ENCODE measurements at regions not wholly inside any gene's neighbourhood (a gene's known extent, or its start where the extent isn't known, plus 50 kb on each side); places are given as distances from the start of the nearest gene placed in this dataset.

DNA sequence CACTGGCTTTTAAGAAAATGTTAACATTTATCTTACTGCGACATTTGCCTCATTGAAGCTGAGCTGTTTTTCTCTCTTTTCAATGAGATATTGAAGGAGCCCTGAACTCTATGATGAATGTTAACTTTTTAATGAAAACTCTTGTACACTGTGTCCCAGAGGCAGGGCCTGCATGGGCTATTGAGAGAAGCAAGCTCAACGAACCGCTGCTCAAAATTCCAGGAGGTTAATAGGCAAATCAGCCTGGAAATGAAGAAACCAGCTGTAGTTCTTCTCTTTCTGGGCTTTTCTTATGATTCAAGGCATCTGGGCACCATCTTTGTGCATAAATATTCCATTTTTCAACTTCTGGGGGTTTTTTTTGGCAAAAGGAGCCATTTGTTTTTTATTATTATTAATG lies 168.4 kb upstream of the NPVF start:
- DNase-seq (ENCODE audit: low spot score) = no peak

DNA sequence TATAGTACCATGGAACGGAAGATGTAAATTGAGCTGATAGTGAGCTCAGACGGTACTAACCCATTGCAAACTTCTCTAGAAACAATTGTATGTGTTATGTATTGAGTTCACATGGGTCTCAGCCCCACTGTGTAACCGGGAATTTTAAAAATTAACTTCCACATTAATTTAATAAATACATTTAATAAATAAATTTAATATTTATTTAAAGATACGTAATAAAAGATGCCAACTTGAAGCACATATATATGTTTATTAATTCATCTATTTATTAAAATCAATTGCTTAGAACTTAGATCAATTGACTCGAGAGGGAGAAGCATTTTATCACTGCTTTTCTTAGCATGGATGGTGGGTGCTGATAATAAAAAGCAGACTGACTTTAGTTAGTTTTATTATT lies 170.1 kb upstream of the NPVF start:
- no peak for DNase-seq (ENCODE audit: low spot score)

DNA sequence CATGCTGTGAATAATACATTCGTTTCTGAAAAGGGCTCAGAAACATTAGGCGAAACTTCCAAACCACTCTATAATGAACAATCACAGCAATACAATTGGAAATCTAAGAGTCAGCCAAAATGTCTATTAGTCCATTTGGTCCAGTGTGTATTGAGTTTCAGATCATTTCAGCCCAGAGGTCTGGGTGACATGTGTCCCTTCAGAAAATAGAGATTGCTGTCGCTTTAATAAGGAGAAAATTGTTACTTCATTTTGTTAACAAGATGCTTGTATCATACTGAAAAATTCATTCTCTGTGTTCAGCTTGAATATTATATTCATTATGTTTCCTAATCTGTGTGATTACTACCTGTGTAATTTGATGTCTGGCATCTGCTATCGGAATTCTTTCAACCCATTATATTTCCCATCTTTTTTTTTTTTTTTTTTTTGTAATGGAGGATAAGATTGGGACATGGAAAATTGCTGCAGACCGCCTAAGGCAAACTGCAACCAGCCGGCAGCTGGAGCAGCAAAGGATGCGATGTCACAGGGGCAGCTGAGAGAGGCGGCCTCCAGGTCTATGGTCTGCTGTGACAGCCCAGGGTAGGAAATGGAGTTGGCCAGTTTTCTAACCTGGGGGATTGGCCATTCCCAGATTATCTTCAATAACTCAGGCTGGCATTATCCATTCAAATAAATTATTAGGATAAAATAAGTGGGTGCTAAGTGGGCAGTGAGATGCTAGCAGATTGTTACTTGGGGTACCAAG lies 170.9 kb upstream of the NPVF start:
- DNase-seq (ENCODE audit: low spot score) = no peak

DNA sequence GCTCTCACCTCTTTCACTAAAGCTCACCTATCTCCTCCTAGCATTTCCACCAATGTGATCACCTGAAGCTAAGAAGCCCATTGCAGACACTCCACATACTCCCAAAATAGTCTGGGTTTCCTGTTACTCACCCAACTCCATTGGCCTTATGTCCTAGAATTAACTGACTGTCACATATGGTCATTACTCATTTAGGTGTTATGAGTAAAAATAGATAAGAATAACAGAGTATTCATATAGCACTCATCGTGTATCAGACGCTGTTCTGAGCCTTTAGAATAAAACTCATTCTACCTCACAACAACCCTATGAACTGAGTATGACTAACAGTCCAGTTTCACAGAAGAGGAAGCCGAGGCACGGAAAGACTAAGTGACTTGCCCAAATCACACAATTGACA lies 174.2 kb upstream of the NPVF start:
- no peak for DNase-seq (ENCODE audit: low spot score)

DNA sequence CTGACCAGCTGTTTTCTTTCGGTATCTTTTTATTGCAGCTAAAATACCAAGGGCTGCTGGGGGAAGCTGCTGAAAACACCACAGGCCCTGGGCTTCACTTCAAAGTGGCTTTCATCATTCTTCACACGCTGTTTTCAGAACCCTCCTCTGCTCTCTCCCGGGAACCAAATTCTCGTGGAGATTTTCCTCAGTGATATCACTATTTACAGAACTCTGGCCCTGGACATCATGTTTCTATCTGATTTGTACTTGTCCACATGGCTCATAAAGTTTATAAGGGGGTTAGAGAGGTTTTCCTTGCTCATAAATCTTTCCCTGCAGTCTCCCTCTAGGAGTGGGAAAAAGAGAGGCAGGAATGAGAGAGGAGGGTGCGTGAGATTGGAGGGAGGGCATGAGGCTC lies 177.4 kb upstream of the NPVF start:
- DNase-seq (ENCODE audit: low spot score) = no peak

DNA sequence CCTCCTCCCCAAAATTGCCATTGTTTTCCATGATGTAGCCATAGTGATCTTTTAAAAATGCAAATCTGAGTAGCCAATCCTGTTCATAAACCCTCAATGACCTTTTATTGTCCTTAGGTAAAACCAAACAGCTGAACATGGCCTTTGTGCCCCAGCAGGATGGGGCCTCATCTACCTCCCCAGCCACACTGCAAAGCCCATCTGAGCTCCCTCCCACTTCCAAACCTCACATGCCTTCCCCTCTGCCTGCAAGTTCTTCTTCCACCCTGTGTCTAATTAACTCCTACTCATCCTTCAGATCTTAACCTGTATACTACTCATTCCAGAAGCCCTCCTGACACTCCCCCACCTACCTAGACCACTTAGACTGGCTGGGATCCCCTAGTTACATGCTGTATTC lies 178.8 kb upstream of the NPVF start:
- no peak for DNase-seq (ENCODE audit: low spot score)

DNA sequence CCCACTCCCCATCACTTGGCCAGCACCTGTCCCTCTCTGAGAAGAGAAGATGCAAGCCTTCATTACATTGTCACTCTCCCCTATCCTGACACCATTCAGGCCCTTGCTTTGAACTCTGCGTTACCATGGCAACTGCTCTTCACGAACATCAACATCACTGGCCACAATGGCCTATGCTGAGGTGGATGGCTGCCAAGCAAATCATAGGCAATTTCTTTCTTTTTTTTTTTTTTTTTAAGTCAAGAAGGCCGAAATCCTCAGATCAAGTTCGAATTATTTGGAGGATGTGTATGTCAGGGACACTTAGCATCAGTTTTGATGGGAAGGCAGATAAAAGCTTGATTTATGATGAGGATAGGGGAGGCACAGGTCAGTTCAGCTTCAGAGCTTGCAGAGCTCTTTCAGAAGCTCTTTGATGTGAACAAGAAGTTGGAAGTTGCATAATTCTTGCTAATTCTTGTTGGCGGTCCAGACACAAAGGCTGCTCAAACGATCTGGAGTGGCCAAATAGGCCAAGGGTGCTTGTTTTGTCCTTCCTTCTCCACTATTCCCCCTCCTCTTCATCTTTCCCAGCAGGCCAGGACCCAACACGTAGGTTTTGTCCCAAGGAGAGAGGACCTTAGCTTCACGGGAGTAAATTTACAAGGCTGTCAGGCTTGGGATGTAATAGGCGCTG lies 179.9 kb upstream of the NPVF start:
- no peak for DNase-seq (ENCODE audit: low spot score)

DNA sequence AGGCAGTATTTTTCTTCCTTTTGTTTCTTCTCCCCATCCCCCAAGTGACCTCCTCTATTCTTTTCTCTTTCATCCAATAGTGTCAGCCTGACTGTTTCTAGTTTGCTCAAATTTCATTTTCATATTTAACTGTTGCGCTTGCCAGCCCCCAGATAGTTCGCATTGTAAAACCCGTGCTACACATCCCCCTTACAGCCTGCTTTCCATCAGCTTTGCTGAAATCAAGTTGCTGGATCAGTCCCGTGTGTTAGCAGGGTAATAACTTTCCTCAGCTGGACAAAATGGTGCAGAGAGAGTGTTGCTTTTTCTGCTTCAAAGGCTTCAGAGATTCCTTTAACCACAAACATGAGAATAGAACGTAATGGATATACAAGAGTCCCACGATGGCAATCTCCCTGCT lies 180.6 kb upstream of the NPVF start:
- DNase-seq (ENCODE audit: low spot score) = no peak

DNA sequence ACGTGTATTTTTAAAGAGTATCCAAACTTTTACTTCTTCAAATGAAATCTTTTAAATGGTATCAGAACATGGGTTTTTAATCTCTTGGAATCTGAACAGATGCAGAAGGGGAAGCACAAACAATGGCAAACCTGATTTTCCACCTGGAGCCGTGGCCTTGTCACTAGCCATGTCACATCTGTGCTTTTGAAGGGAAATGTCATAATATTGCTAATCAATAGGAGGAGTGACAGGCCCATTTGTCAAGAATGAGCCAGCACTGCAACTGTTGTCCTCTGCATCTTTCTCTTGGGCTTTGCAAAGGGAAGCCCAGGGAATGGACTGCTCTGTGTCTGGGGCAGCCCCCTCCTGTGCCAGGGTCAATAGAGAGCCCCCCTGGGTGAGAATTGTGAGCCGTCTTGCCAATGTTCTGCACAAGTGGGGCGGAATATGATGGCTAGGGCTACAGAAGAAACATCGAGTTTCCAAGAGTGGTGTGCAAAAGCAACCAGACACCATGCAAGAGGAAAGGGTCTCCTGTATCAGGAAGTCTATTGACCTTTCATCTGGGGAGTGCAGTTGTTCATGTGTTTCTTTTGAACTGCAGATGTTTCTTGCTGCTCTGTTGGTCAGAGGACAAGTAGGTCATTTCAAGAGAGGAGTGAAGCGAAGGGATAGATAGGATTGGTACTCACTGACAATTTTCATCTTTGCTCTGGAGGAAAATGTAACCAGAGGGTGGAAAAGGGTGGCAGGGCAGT lies 181.8 kb upstream of the NPVF start:
- no peak for DNase-seq (ENCODE audit: low spot score)

DNA sequence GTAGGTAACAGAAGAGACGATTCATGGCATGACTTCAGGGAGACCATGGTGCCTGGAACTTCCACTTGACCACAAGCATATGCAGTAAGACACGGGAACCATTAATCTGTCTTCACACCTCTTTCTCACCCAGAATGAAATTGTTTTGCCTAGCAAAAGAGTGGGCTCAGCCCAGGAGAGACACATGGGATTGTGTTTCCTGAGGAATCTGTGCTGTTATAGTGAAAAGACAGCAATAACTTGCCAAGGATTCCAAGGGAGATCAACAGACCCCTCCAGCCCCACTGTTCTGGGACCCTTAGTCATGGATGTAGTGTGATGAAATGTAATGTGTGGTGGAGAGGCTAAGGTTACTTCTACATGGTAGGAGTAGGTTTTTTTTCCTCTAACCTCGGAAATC lies 192.5 kb upstream of the NPVF start:
- DNase-seq (ENCODE audit: low spot score) = no peak

DNA sequence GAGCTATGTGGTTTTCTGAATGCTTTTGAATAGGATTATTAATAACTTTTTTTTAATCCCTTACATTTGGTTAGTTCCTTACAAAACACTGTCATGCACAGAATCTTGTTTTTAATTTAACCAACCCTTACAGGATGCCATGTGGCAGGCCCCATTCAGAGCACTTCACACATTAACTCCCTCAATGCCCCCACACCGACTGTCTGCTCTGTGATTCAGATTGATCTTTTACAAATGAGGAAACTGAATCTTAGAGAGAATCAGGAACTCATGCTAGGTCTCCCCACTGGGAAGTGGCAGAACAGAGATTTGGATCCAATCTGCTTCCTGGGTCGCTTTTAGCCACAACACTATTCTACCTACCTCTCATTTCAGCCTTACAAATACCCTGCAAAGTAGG lies 195.8 kb upstream of the NPVF start:
- no peak for DNase-seq (ENCODE audit: low spot score)

DNA sequence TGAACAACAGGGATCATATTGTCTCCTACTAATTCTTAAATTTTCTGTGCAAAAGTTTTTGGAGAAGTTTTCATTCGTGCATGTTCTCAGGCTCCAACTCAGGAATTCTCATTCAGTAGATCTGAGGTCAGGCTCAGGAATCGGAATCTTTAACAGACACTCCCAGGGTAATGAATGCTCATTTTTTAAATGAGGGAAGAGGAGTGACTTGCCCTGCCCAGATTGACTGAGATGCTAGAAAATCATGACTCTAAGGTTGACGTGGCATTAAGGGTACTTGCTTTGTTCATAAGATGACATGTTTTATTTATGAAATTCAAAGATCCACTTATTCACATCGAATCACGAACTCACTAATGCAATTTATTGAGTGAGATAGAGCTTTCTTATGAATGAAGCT lies 196.6 kb upstream of the NPVF start:
- DNase-seq (ENCODE audit: low spot score) = no peak

DNA sequence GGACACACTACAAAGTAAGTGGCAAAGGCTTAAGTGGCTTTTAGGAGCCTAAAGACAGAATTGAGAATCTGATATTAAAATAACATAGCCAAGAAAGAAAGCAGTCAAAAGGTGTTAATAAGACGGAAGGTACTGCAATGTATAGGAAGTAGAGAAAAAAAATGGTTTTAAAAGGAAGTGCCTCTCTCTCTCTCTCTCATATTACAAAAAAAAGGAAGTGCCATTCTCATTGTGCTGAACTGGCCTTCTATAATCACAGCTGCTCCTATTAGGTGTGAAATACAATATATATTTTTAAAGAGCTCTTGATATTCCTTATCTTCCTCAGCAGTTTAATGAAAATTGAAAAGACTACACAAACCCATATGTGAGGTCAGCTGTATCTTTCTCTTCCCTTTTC lies 199.4 kb upstream of the NPVF start:
- DNase-seq (ENCODE audit: low spot score) = no peak

DNA sequence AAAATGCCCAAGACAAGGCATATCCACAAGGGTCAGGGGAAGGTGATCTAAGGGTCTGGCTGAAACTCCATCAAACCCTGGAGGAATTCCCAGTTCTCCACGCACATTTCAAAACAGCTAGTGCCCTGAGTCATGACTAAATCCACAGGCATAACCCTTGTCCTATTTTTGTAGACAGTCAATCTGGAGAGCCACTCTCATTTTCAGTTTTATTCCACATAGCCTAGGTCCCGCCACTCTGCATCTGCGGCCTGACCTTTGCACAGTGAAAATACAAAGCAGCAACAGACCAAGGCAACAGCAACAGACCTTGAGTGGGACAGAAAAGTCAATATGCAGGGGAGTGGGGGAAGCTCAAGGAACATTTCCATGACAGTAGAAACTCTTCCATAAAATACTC lies 201.4 kb upstream of the NPVF start:
- no peak for DNase-seq (ENCODE audit: low spot score)

DNA sequence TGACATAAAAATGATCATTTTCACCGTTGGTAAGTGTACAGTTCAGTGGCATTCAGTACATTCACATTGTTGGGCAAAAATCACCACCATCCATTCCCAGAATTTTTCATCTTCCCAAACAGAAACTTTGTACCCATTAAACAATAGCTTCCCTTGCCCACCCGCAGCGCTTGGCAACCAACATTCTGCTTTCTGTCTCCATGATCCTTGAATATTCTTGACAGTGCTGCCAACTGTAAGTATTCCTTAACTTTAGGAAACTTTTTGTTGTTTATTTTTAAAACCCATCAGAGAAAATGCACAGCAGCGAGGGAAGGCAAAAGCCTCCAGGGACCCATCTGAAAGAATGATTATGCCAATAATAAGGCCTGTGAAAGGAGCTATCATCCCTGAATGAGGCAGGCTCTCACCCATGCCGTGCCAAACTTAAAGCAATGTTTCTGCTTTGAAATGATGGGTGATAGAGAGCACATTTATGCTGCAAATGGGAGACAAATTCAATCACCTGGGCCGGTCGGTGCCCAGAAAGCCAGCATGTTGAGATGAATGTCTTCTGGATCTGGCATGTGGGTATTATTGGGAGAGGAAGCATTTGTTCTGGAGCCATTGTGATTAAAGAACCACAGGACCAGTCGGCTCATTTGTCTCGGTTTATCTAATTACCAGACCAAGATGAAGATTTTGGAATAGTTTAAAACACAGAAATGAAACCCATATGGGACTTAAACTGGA lies 202.1 kb upstream of the NPVF start:
- DNase-seq (ENCODE audit: low spot score) = no peak

DNA sequence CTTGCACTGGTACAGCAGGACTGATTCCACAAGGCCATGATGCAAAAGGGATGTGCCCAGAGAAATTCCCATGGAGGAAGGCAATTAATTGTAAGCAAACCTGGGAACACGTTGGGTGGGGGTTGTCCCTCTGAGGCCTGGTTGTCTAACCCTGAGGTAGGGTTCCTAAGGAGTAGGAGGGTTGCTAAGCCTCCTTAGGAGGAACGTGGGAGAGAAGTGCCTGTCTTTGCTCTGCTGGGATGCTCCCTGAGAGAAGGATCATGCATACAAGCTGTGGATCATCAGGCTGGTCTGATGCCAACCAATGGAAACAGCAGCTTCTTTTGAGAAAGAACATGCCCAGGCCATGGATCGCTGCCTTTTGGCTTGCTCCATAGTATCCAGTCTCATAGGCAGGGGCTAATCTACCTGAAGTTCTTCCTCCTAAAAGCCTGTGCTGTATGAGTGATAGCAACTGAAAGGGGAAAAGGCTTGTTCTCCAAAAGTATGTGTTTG lies 203.7 kb upstream of the NPVF start:
- no peak for DNase-seq (ENCODE audit: low spot score)

DNA sequence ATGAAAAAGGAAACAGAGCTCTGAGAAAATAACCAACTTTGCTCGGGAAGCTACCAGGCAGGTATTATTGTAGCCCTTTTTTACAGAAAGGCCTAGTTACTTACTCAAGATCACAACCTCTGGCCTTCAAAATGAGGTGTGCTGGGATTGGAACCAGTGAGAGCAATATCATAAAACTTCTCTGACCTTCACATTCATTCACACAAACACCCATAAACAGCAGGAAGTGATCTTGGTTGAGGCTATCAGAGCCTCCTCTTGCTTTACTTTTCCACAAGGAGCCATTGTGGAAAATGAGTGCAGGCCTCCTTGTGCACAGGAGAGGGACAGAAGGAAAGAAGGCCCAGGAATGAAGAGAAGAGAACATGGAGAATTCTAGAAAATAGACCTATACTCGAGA lies 204.5 kb upstream of the NPVF start:
- no peak for DNase-seq (ENCODE audit: low spot score)

DNA sequence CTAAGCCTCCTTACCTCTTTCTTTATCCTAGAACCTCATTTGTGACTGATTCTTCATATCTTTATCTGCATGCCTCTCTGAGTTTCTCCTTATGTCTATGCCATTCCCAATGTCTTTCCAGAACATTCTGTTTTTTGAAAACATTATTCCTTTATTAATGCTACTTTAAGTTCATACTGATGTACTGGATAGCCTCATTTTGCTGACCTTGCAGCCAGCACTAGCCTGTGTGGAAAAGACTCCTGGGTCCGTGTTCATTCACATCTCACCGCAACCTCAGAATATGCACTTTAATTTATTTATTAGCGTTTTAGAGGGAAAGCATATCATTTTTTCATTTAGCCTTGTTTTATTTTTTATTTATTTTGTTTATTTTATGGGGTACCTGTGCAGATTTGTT lies 208.1 kb upstream of the NPVF start:
- no peak for DNase-seq (ENCODE audit: low spot score)

DNA sequence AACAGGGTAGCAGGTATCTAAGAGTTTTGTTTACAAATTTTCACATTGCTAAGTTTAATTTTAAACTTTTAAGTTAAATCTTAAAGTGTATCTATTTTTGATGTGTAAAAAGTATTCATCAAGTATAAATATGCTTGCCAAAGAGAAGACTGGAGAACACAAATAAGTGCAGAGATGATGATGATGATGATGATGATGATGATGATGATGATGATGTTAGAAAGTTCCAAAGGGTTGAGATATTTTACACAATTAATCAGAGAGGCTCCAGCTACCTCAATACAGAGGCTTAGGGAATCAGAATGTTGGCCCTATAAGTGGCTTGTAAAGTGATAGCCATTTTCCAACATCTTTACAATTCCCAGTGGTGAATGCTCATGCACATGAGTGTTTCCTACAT lies 209.0 kb upstream of the NPVF start:
- DNase-seq (ENCODE audit: low spot score) = no peak

DNA sequence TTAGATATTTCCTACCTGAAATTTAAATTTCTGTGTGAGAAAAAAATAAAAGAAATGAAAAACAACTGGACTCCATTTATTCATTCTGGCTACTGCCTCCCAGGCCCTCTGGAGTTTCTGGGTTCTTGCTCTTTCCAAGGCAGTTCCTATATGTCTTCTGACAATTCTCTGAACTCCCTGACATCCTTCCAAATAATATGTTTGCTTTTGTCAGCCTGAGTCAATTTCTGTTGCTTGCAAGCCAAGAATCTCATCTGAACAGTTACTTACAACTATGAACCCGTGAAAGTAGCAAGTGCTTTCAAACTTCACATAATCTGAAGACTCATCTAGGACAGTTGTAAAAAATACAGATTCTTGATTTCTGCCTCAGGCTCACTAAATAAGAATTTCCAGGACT lies 216.7 kb upstream of the NPVF start:
- no peak for DNase-seq (ENCODE audit: low spot score)

DNA sequence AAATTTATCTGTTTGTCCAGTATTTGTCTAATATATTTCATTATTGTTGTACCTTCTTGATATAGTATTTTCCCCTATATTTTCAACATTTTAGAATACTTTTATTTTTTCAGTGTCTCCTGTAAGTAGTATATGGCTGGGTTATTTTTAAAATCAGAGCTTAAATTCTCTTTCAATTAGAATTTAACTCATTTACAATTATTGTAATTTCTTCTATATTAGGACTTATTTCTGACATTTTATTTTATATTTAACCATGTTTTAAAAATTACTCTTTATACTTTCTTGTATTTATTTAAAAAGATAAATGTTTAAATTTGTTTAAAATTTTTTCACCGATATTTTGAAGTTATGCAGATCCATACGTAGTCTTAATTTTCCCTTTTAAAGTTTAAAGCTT lies 220.0 kb upstream of the NPVF start:
- no peak for DNase-seq (ENCODE audit: low spot score)

DNA sequence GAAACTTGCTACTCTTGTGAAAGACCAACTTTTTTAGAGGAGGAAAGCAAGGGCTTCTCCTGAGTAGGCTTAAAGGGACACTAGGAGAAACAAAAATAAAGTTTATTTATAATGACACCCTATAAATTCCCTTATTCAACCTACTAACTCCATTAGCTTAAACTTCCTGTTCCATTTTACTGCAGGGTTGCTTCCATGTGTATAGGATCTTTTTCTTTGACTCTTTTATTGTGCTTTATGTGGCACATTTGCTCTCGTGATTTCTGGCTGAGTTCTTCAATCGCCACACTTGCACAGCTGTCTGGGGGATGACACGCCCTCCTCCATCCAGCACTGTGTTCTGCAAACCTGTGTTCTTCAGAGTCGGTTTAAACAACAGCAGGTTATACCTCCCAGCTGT lies 225.7 kb upstream of the NPVF start:
- DNase-seq (ENCODE audit: low spot score) = no peak

Measured in germinal center (tissue), 1 donor.